GM18868 (cell line): ENCODE measurements at regions not wholly inside any gene's neighbourhood (a gene's known extent, or its start where the extent isn't known, plus 50 kb on each side); places are given as distances from the start of the nearest gene placed in this dataset.

Source experiments
- ATAC-seq: cut with Tn5 transposase; IDR thresholded peaks from one replicate; pipeline ENCODE4 v1.9.1; 2021; ENCODE audit warnings: mild to moderate bottlenecking, moderate library complexity; ENCODE audit not compliant: unreplicated experiment

- no peak for ATAC-seq
These were observed 73.7 kb downstream of the MINAR2 start for GRCh38 chr5:129821477-129822131.

- no peak for ATAC-seq
These were observed 74.0 kb upstream of the CHSY3 start for GRCh38 chr5:129830288-129830687.

- no peak for ATAC-seq
These were observed 67.9 kb upstream of the CHSY3 start for GRCh38 chr5:129836321-129836720.

GRCh38 chr5:129844764-129845163, 59.5 kb upstream of the CHSY3 start:
- no peak for ATAC-seq

GRCh38 chr5:129852747-129853352, 51.4 kb upstream of the CHSY3 start:
- ATAC-seq = peak; percentile 98

- ATAC-seq = no peak
These were observed 50.7 kb upstream of the CHSY3 start for GRCh38 chr5:129853588-129853987.
